HCT116 (cell line): ENCODE measurements at regions not wholly inside any gene's neighbourhood (a gene's known extent, or its start where the extent isn't known, plus 50 kb on each side); places are given as distances from the start of the nearest gene placed in this dataset.

Experiments used
- ATAC-seq: fragments of 200-7000 bp; cut with Tn5 transposase; 2 replicates; pipeline ENCODE4 v1.9.1; 2020; ENCODE audit warnings: mild to moderate bottlenecking, moderate library complexity
- BruUV-seq: library from RNA; stranded (reverse); fragments of 400-500 nt; replicated peaks from 2 replicates; lab custom pipeline; 2021; lab: Mats Ljungman, UMichigan
- CTCF ChIA-PET: fragments of 300-600 bp; sonication (Branson Sonifier 250); formaldehyde crosslinking; loops from one replicate; lab custom pipeline; 2021; ENCODE audit warnings: antibody characterized with exemption; lab: Charles Lee
- POLR2A ChIA-PET: fragments of 300-600, 350-600 bp; sonication (Branson Sonifier 250); formaldehyde crosslinking; loops from one replicate; lab custom pipeline; 2021; ENCODE audit warnings: antibody characterized with exemption; lab: Charles Lee
- RAD21 ChIA-PET, 2 experiments: fragments of 300-600 bp; sonication (Branson Sonifier 250); formaldehyde crosslinking; loops; one replicate each; lab custom pipeline; 2023; ENCODE audit warnings: low total read pairs in 2 of 2; ENCODE audit not compliant: uncharacterized antibody in 2 of 2, unreplicated experiment in 2 of 2, low non-redundant PET in 1 of 2; lab: Charles Lee
- DNase-seq: peaks from one replicate; pipeline ENCODE4 v3.0.0-alpha.2; 2010; ENCODE audit warnings: low read depth, low spot score
- H2AFZ ChIP-seq: fragments of 200-600 bp; shearing (Covaris generic), sonication (generic); 2 replicates; pipeline ENCODE4 v1.6.1; 2017; ENCODE audit warnings: low read depth, mixed run types, mixed read lengths, antibody characterized with exemption, low read length; ENCODE audit not compliant: poor library complexity, severe bottlenecking
- H3K27ac ChIP-seq: 2 replicates; pipeline ENCODE4 v1.5.1; 2012; ENCODE audit warnings: low read depth, low read length
- H3K27me3 ChIP-seq: fragments of 200-600 bp; sonication (generic); 2 replicates; pipeline ENCODE4 v1.6.1; 2016; ENCODE audit warnings: mixed run types, low read length, mixed read lengths; ENCODE audit not compliant: insufficient read depth
- H3K36me3 ChIP-seq, 2 experiments: fragments of 200-500 bp in 1 of 2; fragments of 200-600 bp in 1 of 2; sonication (Bioruptor generic) in 1 of 2; sonication (generic) in 1 of 2; 2 replicates each; pipeline versions ENCODE4 v1.5.1 to v1.6.1; 2014 to 2016; ENCODE audit warnings: low read length in 2 of 2, inconsistent platforms in 1 of 2, mixed read lengths in 1 of 2, mixed run types in 1 of 2; ENCODE audit not compliant: insufficient read depth in 2 of 2, control insufficient read depth in 1 of 2
- H3K4me1 ChIP-seq, 2 experiments: fragments of 200-600 bp in 1 of 2; sonication (generic) in 1 of 2; 2 replicates each; pipeline versions ENCODE4 v1.5.1 to v1.6.1; 2012 to 2017; ENCODE audit warnings: low read length in 2 of 2, inconsistent platforms in 1 of 2, mild to moderate bottlenecking in 1 of 2, mixed read lengths in 1 of 2, mixed run types in 1 of 2, moderate library complexity in 1 of 2; ENCODE audit not compliant: insufficient read depth in 2 of 2, control insufficient read depth in 1 of 2
- H3K4me2 ChIP-seq: fragments of 200-600 bp; sonication (generic); 2 replicates; pipeline ENCODE4 v1.6.1; 2017; ENCODE audit warnings: mixed run types, low read length, mixed read lengths
- H3K4me3 ChIP-seq, 2 experiments: fragments of 200-600 bp in 1 of 2; sonication (generic) in 1 of 2; replicated peaks in 1 of 2; 2 replicates each; pipeline ENCODE4 v1.5.1; 2011 to 2016; ENCODE audit warnings: low read length in 2 of 2, control low read depth in 1 of 2, low read depth in 1 of 2, mild to moderate bottlenecking in 1 of 2, mixed read lengths in 1 of 2, mixed run types in 1 of 2
- H3K79me2 ChIP-seq: fragments of 200-600 bp; sonication (generic); 2 replicates; pipeline ENCODE4 v1.6.1; 2017; ENCODE audit warnings: mild to moderate bottlenecking, mixed run types, low read length, moderate library complexity, mixed read lengths; ENCODE audit not compliant: insufficient read depth
- H3K9ac ChIP-seq: fragments of 200-600 bp; sonication (generic); 2 replicates; pipeline ENCODE4 v1.6.1; 2016; ENCODE audit warnings: low read length, mixed read lengths
- H3K9me2 ChIP-seq: fragments of 200-600 bp; sonication (generic), shearing (Covaris generic); 2 replicates; pipeline ENCODE4 v1.6.1; 2017; ENCODE audit warnings: mixed run types, mild to moderate bottlenecking, moderate library complexity; ENCODE audit not compliant: insufficient read depth
- H3K9me3 ChIP-seq, 2 experiments: fragments of 200-500 bp in 1 of 2; fragments of 200-600 bp in 1 of 2; sonication (Bioruptor generic) in 1 of 2; sonication (generic) in 1 of 2; 2 replicates each; pipeline ENCODE4 v1.6.1; 2014 to 2017; ENCODE audit warnings: low read length in 2 of 2, mixed read lengths in 2 of 2, inconsistent platforms in 1 of 2, low read depth in 1 of 2, mild to moderate bottlenecking in 1 of 2, mixed run types in 1 of 2, moderate library complexity in 1 of 2; ENCODE audit not compliant: control insufficient read depth in 1 of 2, insufficient read depth in 1 of 2
- H4K20me1 ChIP-seq: fragments of 200-600 bp; sonication (generic), shearing (Covaris generic); 2 replicates; pipeline ENCODE4 v1.6.1; 2017; ENCODE audit warnings: mixed run types, mild to moderate bottlenecking, moderate library complexity; ENCODE audit not compliant: insufficient read depth
- CBX3 ChIP-seq: IDR thresholded peaks from 2 replicates; pipeline ENCODE4 v1.6.1; 2012; ENCODE audit warnings: low read depth
- ELF1 ChIP-seq: IDR thresholded peaks from 2 replicates; pipeline ENCODE4 v1.6.1; 2012; ENCODE audit warnings: low read depth, borderline replicate concordance
- MAX ChIP-seq: IDR thresholded peaks from 2 replicates; pipeline ENCODE4 v1.6.1; 2012
- intact Hi-C: fragments of 100-400 bp; cut with micrococcal nuclease; formaldehyde crosslinking; loops from 2 replicates; pipeline ENCODE4 v1.10.0; 2022

DNA sequence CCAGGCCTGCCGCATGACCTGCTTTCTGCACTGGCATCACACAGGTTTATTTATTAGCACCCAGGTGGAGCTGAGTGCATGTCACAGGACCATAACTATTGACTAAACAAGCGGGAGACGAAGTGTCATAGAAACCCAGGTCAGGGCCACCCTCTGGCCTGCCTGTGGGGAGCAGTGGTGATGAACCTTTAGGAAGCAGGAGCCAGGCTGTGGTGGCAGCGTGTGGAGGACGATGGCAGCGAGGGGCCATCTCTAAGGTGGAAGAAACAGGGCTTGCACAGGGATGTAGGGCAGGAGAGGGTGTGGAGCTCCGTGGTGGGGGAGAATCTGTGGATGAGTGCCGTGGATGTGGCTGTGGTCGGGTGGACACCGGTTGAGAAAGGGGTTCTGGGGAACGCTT lies 275.3 kb downstream of the TEX29 start:
- TF ChIP-seq MAX: no peak
- TF ChIP-seq, all 23 proteins: peak for 0
- ChIA-PET CTCF (no interaction called here), RAD21 (no interaction called here), POLR2A (no interaction called here)
- H3K4me2 ChIP-seq: no peak overlapping the region
- no peak overlapping the region for H2AFZ ChIP-seq
- H3K9me3 ChIP-seq: no peaks in the 10 kb centered on the region
- H3K9ac ChIP-seq: no peak overlapping the region
- H3K9me2 ChIP-seq: no peaks in the 10 kb centered on the region
- H3K4me1 ChIP-seq: no peaks in the 10 kb centered on the region
- no peak overlapping the region for H3K4me3 ChIP-seq
- no TSS peak for BruUV-seq
- no peak for DNase-seq
- H3K27ac ChIP-seq: no peak overlapping the region
- H4K20me1 ChIP-seq: no peaks in the 10 kb centered on the region
- no peaks in the 10 kb centered on the region for H3K27me3 ChIP-seq
- no peaks in the 10 kb centered on the region for H3K79me2 ChIP-seq
- no peak for ATAC-seq
- no peaks in the 10 kb centered on the region for H3K36me3 ChIP-seq
- intact Hi-C loops: no loop called here

DNA sequence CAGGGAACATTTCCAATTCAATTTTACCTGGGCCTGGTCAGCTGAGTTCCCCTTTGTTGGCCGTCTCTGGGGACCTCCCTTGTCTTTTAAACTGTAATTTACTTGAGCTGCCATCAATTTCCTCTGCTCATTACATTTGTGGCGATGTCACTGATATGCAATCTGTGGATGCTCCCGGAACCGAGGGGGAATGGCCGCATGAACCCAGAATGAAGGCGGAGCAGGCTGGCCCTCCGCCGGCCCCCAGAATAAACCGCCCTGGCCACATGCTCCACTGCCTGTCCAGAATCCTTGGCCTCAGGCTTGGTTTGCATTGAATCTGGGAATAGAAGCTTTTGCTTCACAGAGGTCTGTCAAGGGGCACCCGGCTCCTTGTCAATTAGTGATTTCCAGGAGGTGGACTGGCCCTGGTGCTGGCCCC lies 276.8 kb downstream of the TEX29 start:
- Histone ChIP-seq H3K27ac (no peak overlapping the region), H3K9ac (no peak overlapping the region), H3K9me3 (no peaks in the 10 kb centered on the region), H3K79me2 (no peaks in the 10 kb centered on the region), H2AFZ (no peak overlapping the region), H3K9me2 (no peaks in the 10 kb centered on the region), H4K20me1 (no peaks in the 10 kb centered on the region), H3K4me3 (no peak overlapping the region), H3K4me1 (no peaks in the 10 kb centered on the region), H3K36me3 (no peaks in the 10 kb centered on the region), H3K4me2 (no peak overlapping the region), H3K27me3 (no peaks in the 10 kb centered on the region)
- RAD21 ChIA-PET: no interaction called here
- no TSS peak for BruUV-seq
- POLR2A ChIA-PET: interaction anchor here (0.7 kb wide), 1 partner anchor 18 kb away, joined by 3 read pairs; no protein-coding TSS in a partner anchor
- ATAC-seq: no peak
- intact Hi-C loops: no loop called here
- DNase-seq: no peak
- CTCF ChIA-PET: no interaction called here
- TF ChIP-seq CBX3 (no peak), ELF1 (no peak)
- TF ChIP-seq, all 23 proteins: peak for 0
